ENCODE measurements at regions not wholly inside any gene's neighbourhood (a gene's known extent, or its start where the extent isn't known, plus 50 kb on each side); places are given as distances from the start of the nearest gene placed in this dataset.

GRCh38 chr4:127560755-127561154 lies 72.0 kb upstream of the INTU start:
- H3K4me3 ChIP-seq = no peak overlapping the region
- H3K27ac ChIP-seq = no peak overlapping the region
- no peak for DNase-seq
- H3K27me3 ChIP-seq = no peaks in the 10 kb centered on the region
- no peaks in the 10 kb centered on the region for H3K4me1 ChIP-seq
- H3K9me3 ChIP-seq = no peaks in the 10 kb centered on the region
- TF ChIP-seq CTCF (IDR thresholded peaks at IDR 0.05) (no peak), POLR2A (IDR thresholded peaks at IDR 0.05) (no peak)
- H3K36me3 ChIP-seq = no peaks in the 10 kb centered on the region

- H3K27ac ChIP-seq = no peak overlapping the region
- H3K36me3 ChIP-seq = no peaks in the 10 kb centered on the region
- no peaks in the 10 kb centered on the region for H3K9me3 ChIP-seq
- no peaks in the 10 kb centered on the region for H3K27me3 ChIP-seq
- no peak for TF ChIP-seq CTCF (IDR thresholded peaks at IDR 0.05)
- TF ChIP-seq POLR2A (IDR thresholded peaks at IDR 0.05) = no peak
- no peaks in the 10 kb centered on the region for H3K4me1 ChIP-seq
- no peak overlapping the region for H3K4me3 ChIP-seq
- no peak for DNase-seq
Observed at GRCh38 chr4:127574643-127575042, 58.1 kb upstream of the INTU start.

- Histone ChIP-seq H3K9me3 (no peaks in the 10 kb centered on the region), H3K27me3 (no peaks in the 10 kb centered on the region), H3K36me3 (no peaks in the 10 kb centered on the region), H3K4me1 (no peaks in the 10 kb centered on the region), H3K27ac (no peak overlapping the region), H3K4me3 (no peak overlapping the region)
- DNase-seq = no peak
- TF ChIP-seq CTCF (IDR thresholded peaks at IDR 0.05) = no peak
- no peak for TF ChIP-seq POLR2A (IDR thresholded peaks at IDR 0.05)
Observed at GRCh38 chr4:127575888-127576287, 56.9 kb upstream of the INTU start.

GRCh38 chr4:127578491-127578890 lies 54.3 kb upstream of the INTU start:
- Histone ChIP-seq H3K36me3 (no peaks in the 10 kb centered on the region), H3K9me3 (no peaks in the 10 kb centered on the region), H3K4me3 (no peak overlapping the region), H3K4me1 (no peaks in the 10 kb centered on the region), H3K27me3 (no peaks in the 10 kb centered on the region), H3K27ac (no peak overlapping the region)
- DNase-seq = no peak
- TF ChIP-seq CTCF (IDR thresholded peaks at IDR 0.05) (no peak), POLR2A (IDR thresholded peaks at IDR 0.05) (no peak)

- Histone ChIP-seq H3K27ac (no peak overlapping the region), H3K9me3 (no peaks in the 10 kb centered on the region), H3K36me3 (no peaks in the 10 kb centered on the region), H3K4me1 (no peaks in the 10 kb centered on the region), H3K27me3 (no peaks in the 10 kb centered on the region), H3K4me3 (no peak overlapping the region)
- TF ChIP-seq CTCF (IDR thresholded peaks at IDR 0.05) = no peak
- no peak for TF ChIP-seq POLR2A (IDR thresholded peaks at IDR 0.05)
- no peak for DNase-seq
Observed at GRCh38 chr4:127578967-127579366, 53.8 kb upstream of the INTU start.

- no peaks in the 10 kb centered on the region for H3K36me3 ChIP-seq
- H3K4me1 ChIP-seq = no peaks in the 10 kb centered on the region
- H3K27ac ChIP-seq = no peak overlapping the region
- no peak for TF ChIP-seq POLR2A (IDR thresholded peaks at IDR 0.05)
- no peak for TF ChIP-seq CTCF (IDR thresholded peaks at IDR 0.05)
- H3K9me3 ChIP-seq = no peaks in the 10 kb centered on the region
- no peaks in the 10 kb centered on the region for H3K27me3 ChIP-seq
- no peak overlapping the region for H3K4me3 ChIP-seq
- no peak for DNase-seq
Observed at GRCh38 chr4:127579821-127580220, 52.9 kb upstream of the INTU start.

Data from Peyer's patch (tissue), 4 donors.